ENCODE measurements at regions not wholly inside any gene's neighbourhood (a gene's known extent, or its start where the extent isn't known, plus 50 kb on each side); places are given as distances from the start of the nearest gene placed in this dataset.

GRCh38 chr2:13462464-13462863, 745.7 kb downstream of the TRIB2 start:
- Histone ChIP-seq H3K36me3 (ENCODE audit: control insufficient read depth, insufficient read depth, low read length) (no peaks in the 10 kb centered on the region), H3K27ac (ENCODE audit: insufficient read depth, low read length) (no peak overlapping the region), H3K4me3 (replicated peaks in 1 of 4; ENCODE audit: control extremely low read depth in 1 of 4, insufficient read depth in 1 of 4, low read depth in 3 of 4, low read length in 4 of 4) (no peak overlapping the region), H2AFZ (ENCODE audit: low read length) (no peak overlapping the region), H3K9me3 (ENCODE audit: control insufficient read depth, insufficient read depth, low read depth, low read length) (no peaks in the 10 kb centered on the region), H3K79me2 (ENCODE audit: control insufficient read depth, insufficient read depth, low read length) (no peaks in the 10 kb centered on the region), H3K27me3 (ENCODE audit: control insufficient read depth, insufficient read depth, low read length) (no peaks in the 10 kb centered on the region), H3K4me2 (ENCODE audit: extremely low read depth, insufficient read depth, low read length) (no peak overlapping the region), H3K9ac (ENCODE audit: insufficient read depth, low read length) (no peak overlapping the region), H4K20me1 (ENCODE audit: control insufficient read depth, extremely low read depth, insufficient read depth, low read length) (no peaks in the 10 kb centered on the region), H3K4me1 (ENCODE audit: control insufficient read depth, extremely low read depth, insufficient read depth, low read length) (no peaks in the 10 kb centered on the region)
- TF ChIP-seq EZH2 (IDR thresholded peaks at IDR 0.05; ENCODE audit: low read length, missing control alignments) (no peak), CTCF (conservative IDR thresholded peaks at IDR 0.05 in 1 of 2, IDR thresholded peaks at IDR 0.05 in 1 of 2; ENCODE audit: low read depth in 1 of 2, low read length in 2 of 2) (no peak)
- no peak for DNase-seq (ENCODE audit: low read depth in 2 of 2)

- Histone ChIP-seq H2AFZ (ENCODE audit: low read length) (no peak overlapping the region), H3K9ac (ENCODE audit: insufficient read depth, low read length) (no peak overlapping the region), H3K4me1 (ENCODE audit: control insufficient read depth, extremely low read depth, insufficient read depth, low read length) (no peaks in the 10 kb centered on the region), H3K9me3 (ENCODE audit: control insufficient read depth, insufficient read depth, low read depth, low read length) (no peaks in the 10 kb centered on the region), H3K36me3 (ENCODE audit: control insufficient read depth, insufficient read depth, low read length) (no peaks in the 10 kb centered on the region), H3K4me3 (replicated peaks in 1 of 4; ENCODE audit: control extremely low read depth in 1 of 4, insufficient read depth in 1 of 4, low read depth in 3 of 4, low read length in 4 of 4) (no peak overlapping the region), H4K20me1 (ENCODE audit: control insufficient read depth, extremely low read depth, insufficient read depth, low read length) (no peaks in the 10 kb centered on the region), H3K27ac (ENCODE audit: insufficient read depth, low read length) (no peak overlapping the region), H3K27me3 (ENCODE audit: control insufficient read depth, insufficient read depth, low read length) (no peaks in the 10 kb centered on the region), H3K79me2 (ENCODE audit: control insufficient read depth, insufficient read depth, low read length) (no peaks in the 10 kb centered on the region), H3K4me2 (ENCODE audit: extremely low read depth, insufficient read depth, low read length) (no peak overlapping the region)
- DNase-seq (ENCODE audit: low read depth in 2 of 2), result no peak
- TF ChIP-seq EZH2 (IDR thresholded peaks at IDR 0.05; ENCODE audit: low read length, missing control alignments) (no peak), CTCF (conservative IDR thresholded peaks at IDR 0.05 in 1 of 2, IDR thresholded peaks at IDR 0.05 in 1 of 2; ENCODE audit: low read depth in 1 of 2, low read length in 2 of 2) (no peak)
These were observed 749.3 kb downstream of the TRIB2 start for GRCh38 chr2:13466076-13466475.

- Histone ChIP-seq H2AFZ (ENCODE audit: low read length) (no peak overlapping the region), H4K20me1 (ENCODE audit: control insufficient read depth, extremely low read depth, insufficient read depth, low read length) (no peaks in the 10 kb centered on the region)
- no peak for DNase-seq (ENCODE audit: low read depth in 2 of 2)
These were observed 757.8 kb downstream of the TRIB2 start for GRCh38 chr2:13474538-13474937.

More at GRCh38 chr2:13474538-13474937, 757.8 kb downstream of the TRIB2 start:
- no peak overlapping the region for H3K27ac ChIP-seq (ENCODE audit: insufficient read depth, low read length)
- H3K4me2 ChIP-seq (ENCODE audit: extremely low read depth, insufficient read depth, low read length), result no peak overlapping the region
- H3K4me3 ChIP-seq (replicated peaks in 1 of 4; ENCODE audit: control extremely low read depth in 1 of 4, insufficient read depth in 1 of 4, low read depth in 3 of 4, low read length in 4 of 4), result no peak overlapping the region
- H3K4me1 ChIP-seq (ENCODE audit: control insufficient read depth, extremely low read depth, insufficient read depth, low read length), result no peaks in the 10 kb centered on the region
- no peaks in the 10 kb centered on the region for H3K27me3 ChIP-seq (ENCODE audit: control insufficient read depth, insufficient read depth, low read length)
- H3K36me3 ChIP-seq (ENCODE audit: control insufficient read depth, insufficient read depth, low read length), result no peaks in the 10 kb centered on the region
- no peak overlapping the region for H3K9ac ChIP-seq (ENCODE audit: insufficient read depth, low read length)
- no peaks in the 10 kb centered on the region for H3K79me2 ChIP-seq (ENCODE audit: control insufficient read depth, insufficient read depth, low read length)
- no peak for TF ChIP-seq EZH2 (IDR thresholded peaks at IDR 0.05; ENCODE audit: low read length, missing control alignments)
- TF ChIP-seq CTCF (conservative IDR thresholded peaks at IDR 0.05 in 1 of 2, IDR thresholded peaks at IDR 0.05 in 1 of 2; ENCODE audit: low read depth in 1 of 2, low read length in 2 of 2), result no peak
- H3K9me3 ChIP-seq (ENCODE audit: control insufficient read depth, insufficient read depth, low read depth, low read length), result no peaks in the 10 kb centered on the region
